GM21360 (cell line): ENCODE measurements at regions not wholly inside any gene's neighbourhood (a gene's known extent, or its start where the extent isn't known, plus 50 kb on each side); places are given as distances from the start of the nearest gene placed in this dataset.
"Not testable (repeated sequence)": the region's sequence is repeated elsewhere in the genome, so short reads cannot be mapped to it uniquely, and the experiment has no call there.

Source experiments
- ATAC-seq: cut with Tn5 transposase; IDR thresholded peaks from one replicate; pipeline ENCODE4 v1.9.1; 2021; ENCODE audit warnings: mild to moderate bottlenecking, moderate library complexity; ENCODE audit not compliant: unreplicated experiment

DNA sequence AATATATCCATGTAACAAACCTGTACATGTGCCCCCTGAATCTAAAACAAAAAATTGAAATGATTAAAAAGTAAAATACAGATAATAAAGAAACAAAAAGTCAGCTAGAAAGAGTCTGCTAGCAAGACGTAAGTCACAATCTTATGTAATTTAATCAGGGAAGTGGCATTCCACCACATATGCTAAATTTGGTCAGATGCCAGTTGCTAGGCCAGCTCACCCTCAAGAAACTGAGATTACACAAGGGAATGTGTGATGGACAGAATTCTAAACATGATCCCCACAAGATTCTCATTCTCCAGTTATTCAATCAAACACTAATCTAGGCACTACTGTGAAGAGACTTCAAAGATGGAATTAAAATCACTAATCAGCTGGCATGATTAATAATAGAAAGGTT, 689.3 kb downstream of the CENPC start:
- ATAC-seq, result no peak

DNA sequence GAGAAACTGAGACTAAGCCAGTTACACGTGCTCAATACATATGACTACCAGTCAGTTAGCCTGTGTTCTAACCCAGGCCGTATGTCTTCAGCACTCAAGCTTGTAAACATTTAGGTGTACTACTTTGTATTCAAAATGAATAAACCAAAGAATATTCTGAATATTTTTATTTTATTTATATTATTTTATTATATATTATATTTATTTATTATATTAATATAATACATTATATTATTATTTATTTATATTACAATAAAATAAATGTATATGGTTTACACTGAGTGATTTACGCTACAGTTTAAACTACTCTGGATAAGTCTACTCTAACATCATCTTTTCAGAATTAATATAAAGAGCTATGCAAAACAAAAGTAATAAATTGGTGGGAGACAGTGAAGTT, 691.5 kb downstream of the CENPC start:
- no peak for ATAC-seq

- ATAC-seq, result no peak
Observed at GRCh38 chr4:66852843-66853242, 692.5 kb downstream of the CENPC start.

DNA sequence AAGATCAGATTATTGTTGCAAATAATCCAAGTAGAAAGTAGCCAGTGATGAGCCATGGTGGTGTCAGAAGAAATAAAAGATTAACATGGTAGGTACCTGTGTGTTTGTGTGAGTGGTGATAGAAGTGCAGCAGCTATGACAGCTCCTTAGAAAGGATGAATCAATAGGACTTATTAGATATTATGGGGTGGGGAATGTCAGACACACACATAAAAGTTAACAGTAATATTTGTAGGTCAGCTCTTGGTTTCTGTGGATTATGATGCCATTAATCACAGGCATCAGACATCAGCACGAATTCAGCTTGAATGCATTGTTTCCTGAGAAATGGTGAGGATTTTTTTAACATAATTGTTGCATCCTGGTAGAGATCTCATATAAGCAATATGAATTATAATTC, 695.7 kb downstream of the CENPC start:
- ATAC-seq, result no peak

DNA sequence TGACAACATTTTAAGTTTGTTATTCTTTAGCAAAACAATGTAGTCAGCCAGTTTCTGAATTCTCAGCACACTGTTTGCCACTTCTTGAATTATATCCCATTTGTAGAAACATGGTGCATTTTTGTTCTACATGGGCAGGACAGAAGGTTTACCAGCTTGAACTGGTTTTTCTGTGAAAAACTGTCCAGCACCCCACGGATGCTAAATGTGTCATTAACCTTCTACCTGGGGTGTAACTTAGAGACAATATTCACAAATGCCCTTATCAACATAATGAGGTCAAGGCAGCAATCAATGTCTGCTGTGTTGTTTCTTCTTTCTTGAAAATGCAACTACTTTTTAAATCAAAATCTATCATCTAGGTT, 702.6 kb downstream of the CENPC start:
- ATAC-seq, result no peak

GRCh38 chr4:66842026-66842723, 703.1 kb downstream of the CENPC start:
- no peak for ATAC-seq

DNA sequence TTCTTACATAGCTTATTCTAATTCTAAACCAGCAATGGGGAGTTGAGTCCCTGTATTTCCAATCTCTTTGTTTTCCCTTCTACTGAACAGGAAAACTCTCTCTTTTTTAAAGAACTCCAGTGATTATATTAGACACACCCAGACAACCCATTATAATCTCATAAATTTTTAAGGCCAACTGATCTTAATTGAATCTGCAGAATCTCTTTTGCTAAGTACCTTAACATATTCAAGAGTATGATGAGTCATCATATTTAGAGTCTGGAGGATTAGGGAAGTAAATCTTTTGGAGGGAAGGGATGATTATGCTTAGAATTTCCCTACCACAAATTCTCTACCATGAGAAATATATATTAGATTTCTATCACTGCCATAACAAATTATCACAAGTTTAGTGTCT, 705.1 kb downstream of the CENPC start:
- ATAC-seq, result no peak

- no peak for ATAC-seq
Observed at GRCh38 chr4:66837279-66837922, 707.9 kb downstream of the CENPC start.

- no peak for ATAC-seq
Observed at GRCh38 chr4:66829310-66829709, 716.0 kb downstream of the CENPC start.

DNA sequence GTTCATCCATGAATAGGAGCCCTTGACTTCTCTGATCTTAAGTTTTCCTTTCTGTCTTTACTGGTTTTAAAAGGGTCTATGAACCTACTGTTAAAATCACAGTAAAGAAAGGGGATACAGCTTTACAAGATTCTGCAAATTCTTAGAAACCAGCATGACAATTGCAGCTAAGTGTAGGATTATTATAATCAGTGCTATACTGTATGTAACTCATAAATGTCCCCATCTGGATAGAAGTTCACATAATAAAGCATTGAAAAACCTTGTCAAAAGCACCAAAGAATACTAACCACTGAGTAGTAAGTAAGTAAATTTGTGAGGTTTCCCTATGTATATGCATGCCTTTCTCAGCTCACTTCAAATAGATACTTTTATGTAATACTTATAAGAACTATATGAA, 724.6 kb downstream of the CENPC start:
- no peak for ATAC-seq

GRCh38 chr4:66814277-66814676, 731.0 kb downstream of the CENPC start:
- no peak for ATAC-seq

GRCh38 chr4:66805582-66805981, 739.7 kb downstream of the CENPC start:
- no peak for ATAC-seq

DNA sequence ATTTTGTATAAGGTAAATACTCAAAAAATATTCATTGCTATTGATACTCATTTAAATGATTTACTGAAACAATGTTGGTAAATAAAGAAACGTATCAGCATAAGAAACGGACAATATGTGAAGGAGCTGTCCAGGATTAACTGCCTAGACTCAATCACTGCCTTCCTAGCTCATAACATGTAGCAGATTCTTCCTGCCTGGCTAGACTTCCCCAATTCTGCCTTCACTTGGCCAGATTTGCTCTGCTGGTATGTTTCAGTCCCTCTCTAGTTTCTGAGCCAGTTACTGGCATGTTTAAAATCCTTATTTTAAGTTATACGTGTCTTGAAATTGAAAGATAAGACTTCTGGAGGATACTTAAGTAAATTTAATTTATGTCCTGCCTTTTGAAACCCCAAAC, 740.3 kb downstream of the CENPC start:
- no peak for ATAC-seq

DNA sequence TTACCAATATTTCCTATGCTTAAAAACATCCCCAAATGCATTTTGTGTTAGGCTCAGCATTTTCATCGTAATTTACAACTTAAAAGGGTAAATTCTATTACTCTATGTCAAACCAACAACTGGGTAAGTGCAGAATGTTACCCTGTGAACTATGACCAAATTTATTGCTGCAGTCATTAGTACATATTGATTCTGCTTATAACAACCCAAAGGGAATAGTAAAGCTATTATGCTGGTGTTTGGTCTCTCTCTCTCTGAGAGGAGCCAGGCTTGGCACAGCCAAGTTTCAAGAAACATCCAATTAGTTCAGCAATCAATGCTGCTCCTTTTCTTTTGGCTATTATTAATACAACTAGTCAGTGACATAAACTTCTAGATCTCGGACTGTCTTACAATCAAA, 747.7 kb downstream of the CENPC start:
- no peak for ATAC-seq

- no peak for ATAC-seq
Observed at GRCh38 chr4:66795724-66796123, 749.6 kb downstream of the CENPC start.

GRCh38 chr4:66794390-66795034, 750.8 kb downstream of the CENPC start:
- ATAC-seq, result no peak

DNA sequence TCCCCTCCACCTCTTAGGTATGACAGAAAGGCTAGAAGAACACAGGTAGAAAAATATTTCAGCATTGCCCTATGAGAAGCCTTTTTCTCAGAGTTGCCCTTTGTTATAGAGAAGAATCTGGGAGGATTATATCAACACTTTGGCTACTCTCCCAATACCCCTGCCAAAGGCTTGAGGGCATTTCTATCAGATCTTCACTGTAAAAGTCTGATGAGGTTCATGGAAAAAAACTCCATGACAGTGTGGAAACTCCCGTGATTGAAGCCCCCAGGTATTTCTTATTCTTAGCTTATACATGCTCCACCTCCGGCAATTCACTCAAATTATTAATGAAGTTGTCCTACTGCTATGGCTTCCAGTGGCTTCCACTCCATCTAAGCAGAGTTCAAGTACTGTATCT, 753.6 kb downstream of the CENPC start:
- no peak for ATAC-seq

- no peak for ATAC-seq
Observed at GRCh38 chr4:66785479-66785878, 759.8 kb downstream of the CENPC start.

DNA sequence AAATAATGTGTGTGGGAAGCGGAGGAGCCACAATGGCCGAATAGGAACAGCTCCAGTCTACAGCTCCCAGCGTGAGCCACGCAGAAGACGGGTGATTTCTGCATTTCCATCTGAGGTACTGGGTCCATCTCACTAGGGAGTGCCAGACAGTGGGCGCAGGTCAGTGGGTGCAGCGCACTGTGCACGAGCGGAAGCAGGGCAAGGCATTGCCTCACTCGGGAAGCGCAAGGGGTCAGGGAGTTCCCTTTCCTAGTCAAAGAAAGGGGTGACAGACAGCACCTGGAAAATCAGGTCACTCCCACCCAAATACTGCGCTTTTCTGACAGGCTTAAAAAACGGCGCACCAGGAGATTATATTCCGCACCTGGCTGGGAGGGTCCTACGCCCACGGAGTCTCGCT, 762.6 kb downstream of the CENPC start:
- not testable (repeated sequence) for ATAC-seq

DNA sequence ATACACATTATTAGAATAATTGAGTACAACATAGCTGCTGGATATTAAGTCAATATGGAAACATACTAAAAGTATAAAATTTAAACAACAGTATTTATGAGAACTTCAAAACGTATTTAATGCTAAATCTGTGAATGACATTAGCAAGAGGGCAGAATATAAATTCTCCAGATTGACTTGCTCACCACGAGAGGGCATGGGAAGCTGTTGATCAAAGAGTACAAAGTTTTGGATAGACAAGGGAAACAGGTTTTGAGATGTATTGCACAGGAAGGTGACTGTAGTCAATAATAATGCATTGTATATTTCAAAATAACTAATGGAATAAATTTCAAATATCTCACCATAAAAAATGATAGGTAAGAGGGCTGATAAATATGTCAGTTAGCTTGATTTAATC, 768.2 kb downstream of the CENPC start:
- ATAC-seq, result no peak

GRCh38 chr4:66769441-66769840, 775.9 kb downstream of the CENPC start:
- ATAC-seq, result no peak

- no peak for ATAC-seq
Observed at GRCh38 chr4:66767442-66767841, 777.9 kb downstream of the CENPC start.
